ENCODE measurements at regions not wholly inside any gene's neighbourhood (a gene's known extent, or its start where the extent isn't known, plus 50 kb on each side); places are given as distances from the start of the nearest gene placed in this dataset.

DNA sequence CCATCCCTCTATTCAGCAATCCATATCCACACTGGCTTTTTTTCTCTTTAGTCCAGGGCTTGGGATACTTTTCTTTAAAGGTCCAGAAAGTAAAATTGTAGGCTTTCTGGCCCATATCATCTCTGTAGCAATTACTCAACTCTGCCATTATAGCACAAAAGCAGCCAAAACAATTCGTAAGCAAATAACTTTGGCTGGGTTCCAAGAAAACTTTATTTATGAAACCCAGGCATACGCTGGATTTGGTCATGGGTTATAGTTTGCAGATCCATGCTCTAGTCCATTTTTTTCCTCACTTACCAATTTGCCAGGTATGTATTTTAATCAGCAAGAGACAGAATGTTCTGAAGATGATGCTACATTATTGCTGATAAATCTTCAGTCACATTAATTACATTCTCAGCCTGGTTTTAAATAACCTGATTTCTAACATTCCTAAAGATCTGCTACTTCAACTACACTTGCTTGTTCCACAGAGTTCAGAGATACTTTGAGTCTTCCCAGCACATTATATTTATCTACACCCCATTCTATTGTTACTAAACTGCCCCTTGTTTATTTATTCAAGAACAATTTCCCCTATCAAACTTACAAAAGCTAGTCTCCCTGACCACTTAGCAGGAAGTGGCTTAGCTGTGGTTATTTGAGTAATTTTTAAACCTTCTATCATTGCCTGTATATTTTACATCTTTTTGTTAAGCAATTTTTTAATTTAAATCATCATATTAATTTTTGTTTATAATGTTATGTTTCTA, 161.0 kb downstream of the ISL1 start:
- TF ChIP-seq, protein P1, sequence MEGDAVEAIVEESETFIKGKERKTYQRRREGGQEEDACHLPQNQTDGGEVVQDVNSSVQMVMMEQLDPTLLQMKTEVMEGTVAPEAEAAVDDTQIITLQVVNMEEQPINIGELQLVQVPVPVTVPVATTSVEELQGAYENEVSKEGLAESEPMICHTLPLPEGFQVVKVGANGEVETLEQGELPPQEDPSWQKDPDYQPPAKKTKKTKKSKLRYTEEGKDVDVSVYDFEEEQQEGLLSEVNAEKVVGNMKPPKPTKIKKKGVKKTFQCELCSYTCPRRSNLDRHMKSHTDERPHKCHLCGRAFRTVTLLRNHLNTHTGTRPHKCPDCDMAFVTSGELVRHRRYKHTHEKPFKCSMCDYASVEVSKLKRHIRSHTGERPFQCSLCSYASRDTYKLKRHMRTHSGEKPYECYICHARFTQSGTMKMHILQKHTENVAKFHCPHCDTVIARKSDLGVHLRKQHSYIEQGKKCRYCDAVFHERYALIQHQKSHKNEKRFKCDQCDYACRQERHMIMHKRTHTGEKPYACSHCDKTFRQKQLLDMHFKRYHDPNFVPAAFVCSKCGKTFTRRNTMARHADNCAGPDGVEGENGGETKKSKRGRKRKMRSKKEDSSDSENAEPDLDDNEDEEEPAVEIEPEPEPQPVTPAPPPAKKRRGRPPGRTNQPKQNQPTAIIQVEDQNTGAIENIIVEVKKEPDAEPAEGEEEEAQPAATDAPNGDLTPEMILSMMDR (IDR thresholded peaks at IDR 0.05): no peak
- no peak for TF ChIP-seq POLR2A (IDR thresholded peaks at IDR 0.05)
- no peak for TF ChIP-seq POLR2AphosphoS5 (IDR thresholded peaks at IDR 0.05)
